Ramos (cell line): ENCODE measurements at regions not wholly inside any gene's neighbourhood (a gene's known extent, or its start where the extent isn't known, plus 50 kb on each side); places are given as distances from the start of the nearest gene placed in this dataset.

Source experiments
- in situ Hi-C: fragments of 300-500 bp; cut with MboI; formaldehyde crosslinking; loops from one replicate; pipeline ENCODE4 v1.14.3; 2022; ENCODE audit warnings: low sequenced_read_pairs; ENCODE audit not compliant: unreplicated experiment

GRCh38 chrX:69282893-69283690, 117.8 kb upstream of the PJA1 start:
- in situ Hi-C loops, result loop anchor here (10.0 kb wide), 1 partner anchor 458 kb away; the partner anchor contains the start of gene EFNB1

- in situ Hi-C loops, result loop anchor here (10.0 kb wide), 1 partner anchor 456 kb away; the partner anchor contains the start of gene EFNB1
Observed at GRCh38 chrX:69280933-69281332, 115.7 kb upstream of the PJA1 start.

GRCh38 chrX:69279234-69279633, 114.0 kb upstream of the PJA1 start:
- in situ Hi-C loops, result no loop called here

GRCh38 chrX:69278031-69278687, 112.9 kb upstream of the PJA1 start:
- in situ Hi-C loops, result no loop called here

DNA sequence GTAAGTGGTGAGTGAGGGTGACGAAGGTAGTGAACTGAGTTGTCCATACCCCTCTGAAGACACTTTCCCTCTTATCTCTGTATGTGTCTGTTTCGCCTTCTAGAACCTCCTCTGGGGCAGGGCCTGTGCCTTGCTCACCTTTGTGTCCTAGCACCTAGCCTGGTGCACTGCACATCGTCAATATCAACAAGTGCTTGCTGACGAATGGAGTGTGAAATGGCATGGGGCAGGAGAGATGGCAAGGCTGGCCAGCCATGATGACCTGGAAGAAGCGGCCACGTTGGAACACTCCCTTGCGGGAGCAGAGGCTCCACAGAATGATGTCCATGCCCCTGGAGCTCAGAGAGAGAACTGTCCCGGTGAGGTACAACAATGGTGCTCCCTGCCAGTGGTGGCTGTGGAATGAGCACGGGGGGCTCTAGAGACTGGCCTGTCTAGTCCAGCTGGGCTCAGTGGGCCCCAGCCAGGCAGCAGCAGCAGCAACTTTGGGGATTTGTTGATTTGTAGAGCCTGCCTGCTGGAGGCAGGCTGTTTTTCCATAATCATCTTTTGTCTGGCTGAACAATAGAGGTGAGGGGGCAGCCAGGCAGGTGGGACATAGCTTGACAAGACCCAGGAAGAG, 112.2 kb upstream of the PJA1 start:
- in situ Hi-C loops, result no loop called here

DNA sequence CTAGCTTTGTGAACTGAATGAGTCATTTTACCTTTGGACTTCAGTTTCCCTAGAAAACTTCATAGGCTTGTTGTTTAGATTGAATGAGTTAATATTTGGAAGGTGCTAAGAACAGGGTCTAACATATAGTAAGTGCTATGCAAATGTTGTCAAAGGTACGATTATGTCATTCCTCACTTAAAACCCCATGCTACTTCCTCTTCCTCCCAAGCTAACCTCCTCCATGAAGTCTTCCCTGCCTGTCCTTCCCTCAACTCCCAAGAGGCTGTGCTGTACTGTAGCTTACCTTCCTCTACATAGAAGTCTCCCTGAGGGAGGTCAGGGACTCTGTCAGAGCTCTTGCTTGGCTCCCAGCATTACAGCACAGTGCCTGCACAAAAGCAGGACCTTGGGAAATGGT, 103.4 kb upstream of the PJA1 start:
- in situ Hi-C loops, result no loop called here

GRCh38 chrX:69264158-69264581, 98.9 kb upstream of the PJA1 start:
- in situ Hi-C loops, result no loop called here

DNA sequence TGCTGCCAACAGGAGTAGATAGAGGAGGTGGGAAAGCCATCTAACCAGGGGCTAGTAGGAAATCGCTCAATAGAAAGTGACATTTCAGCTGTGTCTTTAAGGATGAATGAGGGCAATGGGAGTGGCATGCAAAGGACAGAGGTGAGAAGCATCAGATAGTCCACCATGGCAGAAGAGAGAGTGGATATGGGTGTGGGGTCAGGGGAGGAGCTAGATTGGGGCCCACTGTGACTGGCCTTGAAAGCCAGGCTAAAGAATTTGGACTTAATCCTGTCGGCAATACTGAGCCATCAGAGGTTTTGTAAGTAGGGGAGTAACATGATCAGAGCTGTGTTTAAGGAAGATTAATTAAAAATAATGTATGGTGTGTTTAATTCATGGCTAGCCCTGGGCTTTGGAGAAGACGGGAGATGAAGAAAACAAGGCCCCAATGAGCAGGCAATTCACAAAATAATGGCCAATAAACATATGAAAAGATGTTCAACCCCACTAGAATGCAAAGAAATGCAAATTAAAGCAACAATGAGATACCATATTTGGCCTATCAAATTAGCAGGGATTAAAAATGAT, 98.1 kb upstream of the PJA1 start:
- in situ Hi-C loops, result no loop called here

DNA sequence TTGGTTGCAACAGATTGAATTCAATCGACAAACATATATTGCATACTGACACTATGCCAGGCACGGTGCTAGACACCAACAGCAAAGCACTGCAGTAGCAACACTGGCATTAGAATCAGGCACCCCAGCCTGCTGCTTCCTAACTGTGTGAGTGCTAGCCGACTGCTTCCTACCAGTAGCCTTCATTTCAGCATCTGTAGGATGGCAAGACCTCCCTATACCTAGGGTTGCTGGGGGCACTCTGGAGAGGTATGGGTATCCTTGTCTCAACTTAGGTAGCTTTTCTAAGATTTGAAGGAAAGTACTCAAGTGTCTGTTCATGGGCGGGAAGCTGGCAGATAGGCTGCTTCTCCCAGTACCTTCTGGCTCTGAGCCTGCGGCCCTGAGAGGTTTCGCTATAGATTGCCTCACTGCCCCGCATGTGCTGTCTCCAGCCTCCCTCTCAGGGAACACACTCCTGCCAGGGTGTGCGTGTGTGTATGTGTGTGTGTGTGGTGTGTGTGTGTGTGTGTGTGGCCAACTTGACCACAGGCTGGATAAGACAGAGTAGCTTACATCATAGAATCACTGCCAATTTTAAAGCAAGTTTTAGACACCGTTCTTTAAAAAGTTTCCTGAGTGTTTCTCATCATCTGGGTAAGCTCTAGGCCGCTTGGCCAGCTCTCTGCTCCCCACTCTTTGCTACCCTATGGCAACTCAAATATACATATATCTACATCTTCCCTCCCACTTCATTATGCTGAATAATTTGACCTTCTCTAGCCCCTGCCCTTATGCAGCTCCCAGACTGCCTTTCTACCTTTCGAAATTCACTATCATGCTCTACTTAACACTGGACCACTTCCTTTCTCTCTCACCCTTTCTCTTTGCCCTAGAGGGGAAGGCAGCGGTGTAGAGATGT, 97.0 kb upstream of the PJA1 start:
- in situ Hi-C loops, result no loop called here

GRCh38 chrX:69260169-69260568, 94.9 kb upstream of the PJA1 start:
- in situ Hi-C loops, result no loop called here

DNA sequence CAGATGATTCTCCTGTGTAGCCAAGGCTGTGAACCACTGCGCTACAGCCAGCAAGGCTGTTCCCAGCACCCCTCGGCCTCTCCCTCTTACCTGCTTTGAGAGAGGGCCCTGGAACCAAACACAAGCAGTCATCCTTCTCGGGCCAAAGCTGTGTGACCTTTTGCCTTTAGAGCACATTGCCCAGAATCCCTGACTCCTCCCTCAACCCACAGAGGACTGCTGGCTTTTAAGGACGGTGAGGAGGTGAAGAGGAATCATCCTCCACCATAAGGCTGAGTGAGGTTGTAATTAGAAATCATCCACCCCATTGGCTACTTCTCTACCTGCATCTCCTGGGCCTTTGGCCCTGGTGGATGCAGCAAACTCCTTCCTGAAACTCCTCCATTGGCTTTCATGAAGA, 93.6 kb upstream of the PJA1 start:
- in situ Hi-C loops, result no loop called here

GRCh38 chrX:69257499-69258127, 92.4 kb upstream of the PJA1 start:
- in situ Hi-C loops, result no loop called here

DNA sequence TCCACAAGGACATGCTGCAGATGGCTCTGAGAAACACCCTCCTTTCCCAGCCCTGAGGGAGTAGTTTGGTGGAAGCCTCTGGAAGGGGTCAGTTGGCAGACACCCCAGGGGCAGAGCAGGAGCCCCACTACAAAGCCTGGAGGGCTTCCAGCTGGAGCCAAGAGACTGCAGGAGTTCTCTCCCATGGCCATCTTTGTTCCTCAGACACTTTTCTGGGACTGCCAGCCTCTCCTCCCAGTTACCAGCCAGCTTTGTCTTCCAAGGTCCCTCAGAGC, 91.0 kb upstream of the PJA1 start:
- in situ Hi-C loops, result no loop called here

GRCh38 chrX:69255441-69256290, 90.4 kb upstream of the PJA1 start:
- in situ Hi-C loops, result no loop called here

- in situ Hi-C loops, result no loop called here
Observed at GRCh38 chrX:69253821-69254220, 88.6 kb upstream of the PJA1 start.

- in situ Hi-C loops, result no loop called here
Observed at GRCh38 chrX:69243276-69243675, 78.0 kb upstream of the PJA1 start.

GRCh38 chrX:69238887-69239231, 73.6 kb upstream of the PJA1 start:
- in situ Hi-C loops, result no loop called here

DNA sequence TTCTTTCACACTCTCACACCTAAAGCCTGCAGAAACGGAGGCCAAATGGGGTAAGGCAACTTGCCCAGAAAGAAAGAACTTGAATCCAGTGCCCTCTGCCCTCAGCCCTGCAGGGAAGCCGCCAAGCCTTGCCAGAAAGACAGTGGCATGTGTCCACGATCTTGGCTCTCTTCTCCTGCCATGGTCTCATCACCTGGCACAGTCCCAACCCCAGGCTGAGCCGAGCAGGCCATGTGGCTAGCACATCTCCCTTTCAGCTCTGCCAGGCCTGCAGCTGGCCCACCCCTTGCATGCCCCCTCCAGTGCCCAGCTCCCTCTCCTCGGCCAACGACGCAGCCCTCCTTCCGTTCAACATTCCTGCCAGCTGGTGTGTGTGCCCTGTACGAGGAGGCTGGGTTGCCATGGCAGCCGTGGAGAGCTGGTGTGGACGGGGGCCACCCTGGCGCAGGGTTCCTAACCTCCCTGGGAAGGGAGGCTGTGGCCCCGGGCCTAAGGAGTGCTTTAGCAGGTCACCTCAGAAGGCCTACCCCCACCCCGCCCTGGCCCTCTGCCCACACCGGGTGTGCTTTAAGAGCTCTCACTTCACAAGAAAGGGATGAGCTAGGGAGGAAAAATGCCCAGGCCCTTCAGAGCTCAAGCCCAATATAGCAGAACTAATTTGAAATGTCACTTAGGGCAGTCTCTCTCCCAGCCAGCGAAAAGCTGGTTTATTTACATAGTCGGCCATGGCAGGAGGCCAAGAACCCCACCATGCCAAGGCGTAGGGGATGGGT, 73.0 kb upstream of the PJA1 start:
- in situ Hi-C loops, result no loop called here
